ENCODE measurements at regions not wholly inside any gene's neighbourhood (a gene's known extent, or its start where the extent isn't known, plus 50 kb on each side); places are given as distances from the start of the nearest gene placed in this dataset.

DNA sequence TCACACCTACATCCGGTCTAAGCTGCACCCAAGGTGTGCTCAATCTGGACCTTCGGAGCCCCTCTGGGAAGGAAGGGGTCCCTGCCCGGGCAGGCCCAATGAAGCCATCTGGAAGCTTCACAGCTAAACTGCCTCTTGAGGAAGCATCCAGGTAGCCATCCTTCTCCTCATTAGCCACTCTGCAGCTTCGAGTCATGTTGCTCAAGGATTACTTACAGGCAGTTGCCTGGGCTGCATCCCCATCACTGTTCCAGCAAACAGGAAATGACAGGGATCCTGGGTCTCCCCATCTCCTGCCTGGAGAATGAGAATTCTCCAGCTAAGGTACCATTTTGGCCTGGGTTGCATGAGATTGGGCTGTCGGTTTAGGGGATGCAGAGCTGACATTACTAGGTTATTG is 91.7 kb downstream of the ERMARD start:
- intact Hi-C loops (cut with micrococcal nuclease) = no loop called here

DNA sequence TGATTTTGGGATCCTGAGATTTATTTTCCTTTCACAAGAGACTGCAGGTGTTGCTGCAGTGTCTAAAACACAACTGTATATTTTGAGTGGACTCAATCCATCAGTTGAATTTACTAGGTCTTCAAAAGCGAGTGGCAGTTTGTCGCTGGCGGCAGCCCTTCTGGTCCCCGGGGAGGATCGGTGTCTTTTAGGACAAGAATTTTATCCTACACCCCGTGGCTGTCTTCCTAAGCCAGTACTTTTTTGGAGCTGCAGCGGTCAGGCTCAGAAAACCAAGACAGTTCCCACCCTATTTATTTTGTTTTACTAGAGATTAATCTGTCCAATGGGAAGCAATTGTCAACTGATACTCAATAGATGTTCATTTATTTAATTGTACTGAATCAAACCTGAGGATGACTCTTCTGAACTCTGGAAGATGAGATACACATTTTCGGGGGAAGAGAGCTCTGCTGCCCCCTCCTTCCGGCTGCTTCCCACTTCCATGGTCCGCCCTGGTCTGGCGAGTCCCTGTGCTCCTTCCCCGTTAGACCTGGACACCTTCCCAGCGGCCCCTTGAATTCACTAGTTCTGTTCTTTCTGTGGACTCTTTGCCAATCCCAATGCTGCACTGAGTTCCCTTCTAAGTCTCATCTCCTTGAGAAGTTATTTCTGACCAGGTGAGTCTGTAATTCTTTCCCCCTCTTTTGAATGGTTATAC is 90.6 kb downstream of the ERMARD start:
- intact Hi-C loops (cut with micrococcal nuclease) = no loop called here

GRCh38 chr6:169841251-169841650 is 89.8 kb downstream of the ERMARD start:
- intact Hi-C loops (cut with micrococcal nuclease) = no loop called here

- intact Hi-C loops (cut with micrococcal nuclease) = no loop called here
Observed at GRCh38 chr6:169839898-169840631, 88.6 kb downstream of the ERMARD start.

GRCh38 chr6:169839493-169839892 is 88.1 kb downstream of the ERMARD start:
- intact Hi-C loops (cut with micrococcal nuclease) = no loop called here

DNA sequence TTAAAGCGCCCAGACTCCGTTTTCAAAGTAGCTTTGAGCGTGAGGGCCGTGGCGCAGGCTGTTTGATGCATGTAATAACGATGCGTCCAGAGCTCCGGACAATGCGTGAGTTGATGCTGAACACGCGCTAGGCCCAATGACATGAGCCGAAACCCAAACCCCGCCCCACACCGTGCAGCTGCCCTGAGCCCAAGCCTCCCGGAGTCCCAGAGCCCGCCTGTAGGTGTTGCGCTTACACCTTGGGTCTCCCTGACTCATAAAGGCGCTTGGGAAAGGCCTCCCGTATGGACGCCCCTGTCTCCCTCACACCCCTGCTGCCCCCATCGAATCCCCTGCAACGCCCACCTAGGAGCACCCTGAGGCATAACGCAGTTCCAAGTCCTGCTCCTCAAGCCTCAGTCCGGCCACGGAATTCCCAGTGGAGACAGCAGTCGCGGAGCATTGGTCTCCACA is 87.6 kb downstream of the ERMARD start:
- intact Hi-C loops (cut with micrococcal nuclease) = no loop called here

- intact Hi-C loops (cut with micrococcal nuclease) = no loop called here
Observed at GRCh38 chr6:169838346-169839028, 87.1 kb downstream of the ERMARD start.

DNA sequence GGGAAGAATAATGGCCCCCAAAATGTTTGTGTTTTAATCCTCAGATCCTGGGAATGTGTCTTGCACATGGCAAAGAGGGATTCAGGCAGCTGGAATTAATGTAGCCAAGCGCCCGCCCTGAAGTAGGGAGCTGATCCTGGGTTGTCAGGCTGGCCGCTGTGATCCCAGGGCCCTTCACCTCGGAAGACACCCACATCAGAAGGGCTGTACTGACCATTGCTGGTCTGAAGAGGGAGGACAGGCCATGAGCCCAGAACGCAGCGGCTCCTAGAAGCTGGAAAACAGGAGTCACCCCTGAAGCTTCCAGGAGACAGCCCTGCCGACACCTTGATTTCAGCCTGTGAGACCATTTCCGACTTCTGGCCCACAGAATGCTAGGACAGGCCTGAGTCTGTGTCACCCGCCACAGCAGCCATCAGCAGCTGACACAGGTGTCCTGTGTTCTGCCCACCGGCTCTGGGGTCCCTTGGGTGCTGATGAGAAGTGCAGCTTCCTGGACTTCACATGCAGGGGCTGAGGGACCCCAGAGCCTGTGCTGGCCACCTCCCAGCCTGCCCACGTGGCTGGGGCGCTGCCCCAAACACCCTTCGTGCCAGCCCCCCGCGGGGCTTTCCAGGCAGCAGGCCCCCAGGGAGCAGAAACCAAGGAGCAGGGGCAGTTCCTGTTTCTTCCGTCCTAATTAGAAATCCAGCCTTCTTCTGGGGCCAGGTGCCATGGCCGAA is 86.3 kb downstream of the ERMARD start:
- intact Hi-C loops (cut with micrococcal nuclease) = no loop called here

- intact Hi-C loops (cut with micrococcal nuclease) = no loop called here
Observed at GRCh38 chr6:169833258-169833794, 81.9 kb downstream of the ERMARD start.

- intact Hi-C loops (cut with micrococcal nuclease) = no loop called here
Observed at GRCh38 chr6:169832247-169832948, 81.0 kb downstream of the ERMARD start.

DNA sequence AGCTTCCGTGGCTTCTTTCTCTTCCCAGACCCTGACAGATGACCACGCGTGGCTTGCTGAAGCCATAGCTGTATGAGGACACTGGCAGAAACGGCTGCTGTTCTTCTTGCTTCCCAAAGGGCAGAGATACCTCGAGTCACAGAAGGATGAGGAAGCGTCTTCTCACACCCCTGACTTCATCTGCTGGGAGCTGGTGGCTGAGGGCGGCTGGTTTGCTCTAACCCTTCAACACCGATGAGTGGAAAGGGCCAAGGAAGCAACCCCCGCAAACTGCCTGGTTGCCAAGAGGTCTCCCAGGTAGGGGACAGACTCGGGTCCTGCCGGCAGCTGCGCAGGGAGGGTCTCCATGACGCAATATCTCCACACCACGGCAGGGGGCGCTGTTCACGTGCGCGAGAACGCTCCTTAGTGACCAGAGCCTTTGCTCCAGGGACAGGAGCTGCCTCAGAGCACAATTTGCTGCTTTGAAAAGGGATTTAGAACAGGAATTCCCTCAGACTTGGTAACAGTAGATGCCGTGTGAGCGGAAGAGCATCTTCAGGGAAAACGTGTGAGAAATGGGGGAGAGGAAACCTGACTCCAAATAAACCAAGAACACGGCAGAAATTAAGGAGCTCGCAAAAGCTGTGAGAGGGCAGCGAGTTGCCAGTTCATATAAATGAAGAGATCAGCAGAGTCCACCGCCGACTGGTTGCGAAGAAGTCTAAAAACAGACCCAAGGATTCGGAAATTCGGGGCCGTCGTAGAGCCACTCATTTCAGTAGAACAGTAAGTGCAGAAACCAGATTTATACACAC is 80.2 kb downstream of the ERMARD start:
- intact Hi-C loops (cut with micrococcal nuclease) = loop anchor here (1.0 kb wide), 3 partner anchors 461 to 698 kb away; no protein-coding TSS in a partner anchor
